Vagina (tissue), 2 donors: ENCODE measurements at regions not wholly inside any gene's neighbourhood (a gene's known extent, or its start where the extent isn't known, plus 50 kb on each side); places are given as distances from the start of the nearest gene placed in this dataset.

Source experiments
- DNase-seq, 2 donors: peaks; one replicate each; pipeline ENCODE4 v3.0.0-alpha.2; 2017; ENCODE audit errors: extremely low spot score in 2 of 2
- H3K27ac ChIP-seq: fragments of 200-600 bp; sonication (generic); one replicate; pipeline ENCODE4 v1.5.1; 2019
- H3K27me3 ChIP-seq: fragments of 200-600 bp; sonication (generic); one replicate; pipeline ENCODE4 v1.5.1; 2019
- H3K36me3 ChIP-seq, 2 donors: fragments of 200-600 bp; sonication (generic); one replicate each; pipeline ENCODE4 v1.5.1; 2017 to 2019
- H3K4me1 ChIP-seq: fragments of 200-600 bp; sonication (generic); one replicate; pipeline ENCODE4 v1.5.1; 2019
- H3K4me3 ChIP-seq, 2 donors: fragments of 200-600 bp; sonication (generic); 1 replicate in 1 of 2; 2 replicates in 1 of 2; pipeline ENCODE4 v1.5.1; 2016 to 2019
- H3K9me3 ChIP-seq: fragments of 200-600 bp; sonication (generic); one replicate; pipeline ENCODE4 v1.5.1; 2019
- POLR2A ChIP-seq, 2 donors: fragments of 450-650 bp; IDR thresholded peaks; one replicate each; pipeline ENCODE4 v1.6.1; 2017; ENCODE audit warnings: antibody characterized with exemption in 2 of 2, mild to moderate bottlenecking in 2 of 2, moderate library complexity in 2 of 2
- POLR2AphosphoS5 ChIP-seq, 2 donors: sonication (generic); formaldehyde crosslinking; IDR thresholded peaks; one replicate each; pipeline ENCODE4 v1.9.0; 2017; ENCODE audit warnings: antibody characterized with exemption in 2 of 2, mild to moderate bottlenecking in 2 of 2, low read depth in 1 of 2; ENCODE audit not compliant: insufficient read depth in 1 of 2
- intact Hi-C: fragments of 100-400 bp; cut with DNase I; formaldehyde crosslinking; loops from one replicate; pipeline ENCODE4 v1.15.1; 2023
- TF ChIP-seq, protein P1 (sequence below), 3 experiments: fragments of 450-650 bp in 2 of 3; fragments of 200-600 bp in 1 of 3; sonication (generic) in 1 of 3; IDR thresholded peaks; one replicate each; pipeline ENCODE4 v1.5.1; 2017 to 2019; ENCODE audit warnings: antibody characterized with exemption in 3 of 3, mild to moderate bottlenecking in 2 of 3, moderate library complexity in 2 of 3

DNA sequence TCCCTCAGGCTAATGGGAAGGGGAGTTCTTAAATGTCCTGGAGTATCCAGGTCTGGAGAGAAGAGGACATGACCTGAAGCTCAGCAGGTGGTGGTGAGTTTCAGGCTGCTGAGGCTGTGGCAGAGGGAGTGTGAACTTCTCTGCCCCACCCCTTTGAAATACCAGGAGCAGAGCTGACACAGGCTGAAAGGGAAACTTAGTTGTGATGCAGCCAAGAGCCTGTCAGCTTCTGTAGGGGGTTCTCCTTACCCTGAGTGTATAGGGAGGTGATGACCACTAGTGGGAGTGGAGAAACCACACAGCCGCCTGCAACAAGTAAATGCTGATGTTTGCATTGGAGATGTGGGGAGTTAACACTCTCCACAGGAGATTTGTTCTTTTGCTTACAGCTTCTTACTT is 152.3 kb downstream of the FCRL5 start:
- H3K9me3 ChIP-seq, result no peaks in the 10 kb centered on the region
- no peaks in the 10 kb centered on the region for H3K27me3 ChIP-seq
- no peak overlapping the region for H3K27ac ChIP-seq
- H3K36me3 ChIP-seq, result no peaks in the 10 kb centered on the region
- no peak for DNase-seq
- no peak overlapping the region for H3K4me3 ChIP-seq
- H3K4me1 ChIP-seq, result no peaks in the 10 kb centered on the region
- intact Hi-C loops, result no loop called here
- TF ChIP-seq POLR2A (IDR thresholded peaks at IDR 0.05) (no peak), POLR2AphosphoS5 (IDR thresholded peaks at IDR 0.05; ENCODE audit: insufficient read depth in 1 of 2, low read depth in 1 of 2) (no peak)
- TF ChIP-seq, protein P1, sequence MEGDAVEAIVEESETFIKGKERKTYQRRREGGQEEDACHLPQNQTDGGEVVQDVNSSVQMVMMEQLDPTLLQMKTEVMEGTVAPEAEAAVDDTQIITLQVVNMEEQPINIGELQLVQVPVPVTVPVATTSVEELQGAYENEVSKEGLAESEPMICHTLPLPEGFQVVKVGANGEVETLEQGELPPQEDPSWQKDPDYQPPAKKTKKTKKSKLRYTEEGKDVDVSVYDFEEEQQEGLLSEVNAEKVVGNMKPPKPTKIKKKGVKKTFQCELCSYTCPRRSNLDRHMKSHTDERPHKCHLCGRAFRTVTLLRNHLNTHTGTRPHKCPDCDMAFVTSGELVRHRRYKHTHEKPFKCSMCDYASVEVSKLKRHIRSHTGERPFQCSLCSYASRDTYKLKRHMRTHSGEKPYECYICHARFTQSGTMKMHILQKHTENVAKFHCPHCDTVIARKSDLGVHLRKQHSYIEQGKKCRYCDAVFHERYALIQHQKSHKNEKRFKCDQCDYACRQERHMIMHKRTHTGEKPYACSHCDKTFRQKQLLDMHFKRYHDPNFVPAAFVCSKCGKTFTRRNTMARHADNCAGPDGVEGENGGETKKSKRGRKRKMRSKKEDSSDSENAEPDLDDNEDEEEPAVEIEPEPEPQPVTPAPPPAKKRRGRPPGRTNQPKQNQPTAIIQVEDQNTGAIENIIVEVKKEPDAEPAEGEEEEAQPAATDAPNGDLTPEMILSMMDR (IDR thresholded peaks at IDR 0.05), result no peak

DNA sequence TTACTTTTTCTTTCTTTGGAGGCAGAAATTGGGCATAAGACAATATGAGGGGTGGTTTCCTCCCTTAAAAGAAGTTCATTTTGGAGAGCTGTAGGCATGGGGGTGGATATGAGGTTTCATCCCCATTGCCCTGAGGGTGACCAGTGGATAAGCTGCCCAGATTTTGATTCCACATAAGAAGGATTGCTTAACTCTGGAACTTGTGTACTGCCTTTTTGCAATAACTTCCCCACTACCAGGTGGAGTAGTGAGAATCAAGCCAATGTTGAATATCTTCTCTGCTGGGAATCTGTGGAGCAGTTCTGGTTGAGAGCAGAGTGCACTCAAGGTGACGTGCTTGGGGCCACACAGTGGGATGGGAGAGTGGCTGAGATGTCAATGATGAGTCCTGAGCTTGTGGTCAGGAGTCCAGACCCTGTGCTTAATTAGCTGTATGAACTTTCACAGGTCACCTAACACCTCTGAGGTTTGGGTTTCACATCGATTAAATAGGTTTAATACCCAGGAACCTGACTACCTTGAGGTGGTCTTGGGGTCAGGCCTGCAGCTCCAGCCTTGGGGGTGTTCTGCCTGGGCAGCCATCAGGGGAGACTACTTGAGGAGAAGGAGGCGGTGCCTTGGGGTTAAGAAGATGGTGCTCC is 152.9 kb downstream of the FCRL5 start:
- H3K4me3 ChIP-seq, result no peak overlapping the region
- H3K4me1 ChIP-seq, result no peaks in the 10 kb centered on the region
- H3K9me3 ChIP-seq, result no peaks in the 10 kb centered on the region
- no peak for DNase-seq
- H3K27ac ChIP-seq, result no peak overlapping the region
- H3K27me3 ChIP-seq, result no peaks in the 10 kb centered on the region
- no peaks in the 10 kb centered on the region for H3K36me3 ChIP-seq
- TF ChIP-seq POLR2A (IDR thresholded peaks at IDR 0.05) (no peak), POLR2AphosphoS5 (IDR thresholded peaks at IDR 0.05; ENCODE audit: insufficient read depth in 1 of 2, low read depth in 1 of 2) (no peak)
- TF ChIP-seq, protein P1 (IDR thresholded peaks at IDR 0.05), result no peak
- intact Hi-C loops, result no loop called here

DNA sequence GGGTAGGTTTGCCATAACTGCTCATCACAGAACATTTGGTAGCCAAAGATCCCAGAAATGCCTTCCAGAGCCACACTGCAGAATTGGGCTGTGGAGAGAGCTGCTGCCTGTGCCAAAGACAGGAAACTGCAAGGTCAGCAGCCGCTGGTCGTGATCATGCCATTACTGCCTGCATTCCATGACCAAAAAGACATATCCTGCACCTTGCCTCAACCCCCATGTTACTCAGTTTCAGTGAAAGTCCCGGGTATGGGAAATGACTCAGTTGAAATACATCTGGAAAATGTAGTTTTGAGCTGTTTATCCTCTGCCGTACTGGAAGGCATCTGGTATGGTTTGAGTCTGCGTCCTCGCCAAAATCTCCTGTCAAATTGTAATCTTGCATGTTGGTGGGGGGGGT is 161.7 kb downstream of the FCRL5 start:
- TF ChIP-seq POLR2AphosphoS5 (IDR thresholded peaks at IDR 0.05; ENCODE audit: insufficient read depth in 1 of 2, low read depth in 1 of 2), result no peak
- TF ChIP-seq, protein P1 (IDR thresholded peaks at IDR 0.05), result no peak
- TF ChIP-seq POLR2A (IDR thresholded peaks at IDR 0.05), result no peak
- Histone ChIP-seq H3K27ac (no peak overlapping the region), H3K27me3 (no peaks in the 10 kb centered on the region), H3K4me3 (no peak overlapping the region), H3K9me3 (no peaks in the 10 kb centered on the region), H3K36me3 (no peaks in the 10 kb centered on the region), H3K4me1 (no peaks in the 10 kb centered on the region)
- intact Hi-C loops, result no loop called here
- DNase-seq, result no peak

DNA sequence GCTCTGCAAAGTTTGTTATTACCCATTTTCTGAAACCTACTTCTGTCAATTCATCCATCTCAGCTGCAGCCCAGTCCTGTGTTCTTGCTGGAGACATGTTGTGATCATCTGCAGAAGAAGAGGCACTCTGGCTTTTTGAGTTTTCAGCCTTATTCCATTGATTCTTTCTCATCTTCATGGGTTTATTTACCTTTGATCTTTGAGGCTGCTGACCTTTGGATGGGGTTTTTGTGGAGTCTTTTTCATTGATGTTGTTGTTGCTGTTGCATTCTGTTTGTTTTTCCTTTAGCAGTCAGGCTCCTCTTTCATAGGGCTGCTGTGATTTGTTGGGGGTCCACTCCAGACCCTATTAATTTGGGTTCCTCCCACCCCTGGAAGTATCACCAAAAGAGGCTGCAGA is 164.3 kb downstream of the FCRL5 start:
- Histone ChIP-seq H3K4me1 (no peaks in the 10 kb centered on the region), H3K4me3 (no peak overlapping the region), H3K36me3 (no peaks in the 10 kb centered on the region), H3K9me3 (no peaks in the 10 kb centered on the region), H3K27me3 (no peaks in the 10 kb centered on the region), H3K27ac (no peak overlapping the region)
- intact Hi-C loops, result no loop called here
- no peak for TF ChIP-seq POLR2A (IDR thresholded peaks at IDR 0.05)
- TF ChIP-seq, protein P1 (IDR thresholded peaks at IDR 0.05), result no peak
- TF ChIP-seq POLR2AphosphoS5 (IDR thresholded peaks at IDR 0.05; ENCODE audit: insufficient read depth in 1 of 2, low read depth in 1 of 2), result no peak
- no peak for DNase-seq

DNA sequence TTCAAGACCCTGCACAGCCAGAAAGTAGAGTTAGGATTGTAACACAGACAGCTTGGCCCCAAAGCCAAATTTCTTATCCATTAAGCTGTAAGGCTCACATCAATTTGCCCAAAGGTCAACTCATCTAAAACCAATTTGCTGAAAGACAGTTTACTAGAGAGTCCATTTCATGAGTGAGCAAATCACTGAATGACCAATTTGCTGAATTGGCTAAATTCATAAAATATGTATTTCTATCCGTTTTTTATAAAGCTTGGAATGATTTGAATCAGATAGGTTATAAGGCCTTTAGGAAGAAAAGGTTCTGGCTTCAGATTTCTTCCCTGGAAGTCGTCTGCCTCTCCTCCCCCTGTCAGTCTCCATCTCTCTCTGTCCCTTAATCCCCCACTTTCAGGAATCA is 168.1 kb downstream of the FCRL5 start:
- intact Hi-C loops, result no loop called here
- Histone ChIP-seq H3K27ac (no peak overlapping the region), H3K27me3 (no peaks in the 10 kb centered on the region), H3K4me1 (no peaks in the 10 kb centered on the region), H3K9me3 (no peaks in the 10 kb centered on the region), H3K4me3 (no peak overlapping the region), H3K36me3 (no peaks in the 10 kb centered on the region)
- no peak for DNase-seq
- TF ChIP-seq POLR2A (IDR thresholded peaks at IDR 0.05) (no peak), POLR2AphosphoS5 (IDR thresholded peaks at IDR 0.05; ENCODE audit: insufficient read depth in 1 of 2, low read depth in 1 of 2) (no peak)
- TF ChIP-seq, protein P1 (IDR thresholded peaks at IDR 0.05), result no peak
